ENCODE measurements at regions not wholly inside any gene's neighbourhood (a gene's known extent, or its start where the extent isn't known, plus 50 kb on each side); places are given as distances from the start of the nearest gene placed in this dataset.

GRCh38 chr6:8888468-8888867, 453.1 kb upstream of the SLC35B3 start:
- Histone ChIP-seq H3K9me3 (ENCODE audit: control insufficient read depth in 2 of 2, low read length in 2 of 2) (no peaks in the 10 kb centered on the region), H3K4me3 (ENCODE audit: low read length in 2 of 2) (no peak overlapping the region), H3K9ac (ENCODE audit: low read length in 2 of 2) (no peak overlapping the region), H3K27me3 (ENCODE audit: control insufficient read depth in 1 of 2, insufficient read depth in 2 of 2, low read length in 2 of 2) (no peaks in the 10 kb centered on the region), H3K27ac (ENCODE audit: low read length) (no peak overlapping the region), H3K4me1 (ENCODE audit: control insufficient read depth, insufficient read depth, low read length) (no peaks in the 10 kb centered on the region), H3K36me3 (ENCODE audit: control insufficient read depth in 2 of 2, insufficient read depth in 2 of 2, low read length in 2 of 2) (no peaks in the 10 kb centered on the region)

DNA sequence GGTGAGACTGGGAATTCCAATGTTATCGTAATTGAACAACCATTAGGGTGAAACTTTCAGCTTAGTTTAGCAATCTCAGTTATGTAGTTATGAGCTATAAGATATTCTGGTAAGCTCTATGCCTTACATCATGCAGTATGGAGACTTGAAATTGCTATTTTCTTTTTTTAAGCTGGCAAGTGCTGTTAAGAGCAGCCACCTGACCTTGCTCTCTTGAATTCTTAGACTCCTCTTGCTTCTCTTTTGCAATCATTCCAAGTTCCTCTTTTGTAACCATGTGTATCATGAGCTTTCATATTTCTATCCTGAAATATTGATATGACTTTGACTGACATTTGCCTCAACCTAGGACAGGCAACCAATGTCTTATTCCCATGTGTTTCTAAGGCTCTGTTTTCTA, 446.3 kb upstream of the SLC35B3 start:
- H3K36me3 ChIP-seq (ENCODE audit: control insufficient read depth in 2 of 2, insufficient read depth in 2 of 2, low read length in 2 of 2): no peaks in the 10 kb centered on the region
- no peaks in the 10 kb centered on the region for H3K4me1 ChIP-seq (ENCODE audit: control insufficient read depth, insufficient read depth, low read length)
- no peak overlapping the region for H3K27ac ChIP-seq (ENCODE audit: low read length)
- H3K4me3 ChIP-seq (ENCODE audit: low read length in 2 of 2): no peak overlapping the region
- H3K9me3 ChIP-seq (ENCODE audit: control insufficient read depth in 2 of 2, low read length in 2 of 2): no peaks in the 10 kb centered on the region
- H3K27me3 ChIP-seq (ENCODE audit: control insufficient read depth in 1 of 2, insufficient read depth in 2 of 2, low read length in 2 of 2): no peaks in the 10 kb centered on the region
- no peak overlapping the region for H3K9ac ChIP-seq (ENCODE audit: low read length in 2 of 2)

DNA sequence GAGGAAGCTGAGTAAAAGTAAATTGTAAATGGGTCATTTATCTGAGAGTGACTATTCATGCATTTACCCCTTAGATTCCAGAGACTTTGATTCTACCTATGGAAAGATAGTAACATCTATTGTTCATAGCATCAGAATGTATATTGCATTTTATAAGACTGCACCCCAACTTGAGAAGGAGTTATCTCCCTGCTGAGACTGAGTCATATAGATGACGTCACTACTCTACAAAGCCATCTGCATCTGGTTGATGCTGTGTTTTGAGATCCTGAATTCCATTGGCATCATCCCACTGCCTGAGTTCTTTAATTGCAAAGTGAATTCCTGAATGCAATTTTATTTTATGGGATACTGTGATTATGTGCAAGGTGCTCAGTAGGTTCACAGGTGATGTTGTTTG, 444.0 kb upstream of the SLC35B3 start:
- no peaks in the 10 kb centered on the region for H3K9me3 ChIP-seq (ENCODE audit: control insufficient read depth in 2 of 2, low read length in 2 of 2)
- H3K27me3 ChIP-seq (ENCODE audit: control insufficient read depth in 1 of 2, insufficient read depth in 2 of 2, low read length in 2 of 2): no peaks in the 10 kb centered on the region
- no peak overlapping the region for H3K4me3 ChIP-seq (ENCODE audit: low read length in 2 of 2)
- no peak overlapping the region for H3K27ac ChIP-seq (ENCODE audit: low read length)
- no peaks in the 10 kb centered on the region for H3K36me3 ChIP-seq (ENCODE audit: control insufficient read depth in 2 of 2, insufficient read depth in 2 of 2, low read length in 2 of 2)
- H3K9ac ChIP-seq (ENCODE audit: low read length in 2 of 2): no peak overlapping the region
- H3K4me1 ChIP-seq (ENCODE audit: control insufficient read depth, insufficient read depth, low read length): no peaks in the 10 kb centered on the region

GRCh38 chr6:8875986-8876385, 440.6 kb upstream of the SLC35B3 start:
- Histone ChIP-seq H3K27me3 (ENCODE audit: control insufficient read depth in 1 of 2, insufficient read depth in 2 of 2, low read length in 2 of 2) (no peaks in the 10 kb centered on the region), H3K4me1 (ENCODE audit: control insufficient read depth, insufficient read depth, low read length) (no peaks in the 10 kb centered on the region), H3K36me3 (ENCODE audit: control insufficient read depth in 2 of 2, insufficient read depth in 2 of 2, low read length in 2 of 2) (no peaks in the 10 kb centered on the region), H3K9ac (ENCODE audit: low read length in 2 of 2) (no peak overlapping the region), H3K9me3 (ENCODE audit: control insufficient read depth in 2 of 2, low read length in 2 of 2) (no peaks in the 10 kb centered on the region), H3K27ac (ENCODE audit: low read length) (no peak overlapping the region), H3K4me3 (ENCODE audit: low read length in 2 of 2) (no peak overlapping the region)

DNA sequence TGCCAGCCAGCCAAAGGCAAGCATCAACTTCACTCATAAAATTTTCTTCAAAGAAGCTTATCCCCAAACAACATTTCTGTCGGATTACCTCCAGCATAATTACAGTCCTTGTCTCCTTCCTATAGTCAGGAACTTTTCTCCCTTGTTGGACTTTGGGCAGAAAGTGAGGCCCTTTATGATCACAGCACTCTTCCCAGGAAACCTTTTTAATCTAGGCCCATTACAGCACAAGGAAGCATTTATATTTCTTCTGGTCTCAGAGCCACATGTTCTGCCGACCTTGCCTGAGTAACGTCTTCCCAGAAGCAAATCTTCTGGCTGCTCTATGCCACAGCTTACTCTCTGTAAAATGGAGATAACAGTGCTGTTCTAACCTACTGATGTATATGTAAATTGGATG, 437.2 kb upstream of the SLC35B3 start:
- no peak overlapping the region for H3K9ac ChIP-seq (ENCODE audit: low read length in 2 of 2)
- H3K9me3 ChIP-seq (ENCODE audit: control insufficient read depth in 2 of 2, low read length in 2 of 2): no peaks in the 10 kb centered on the region
- H3K27ac ChIP-seq (ENCODE audit: low read length): no peak overlapping the region
- H3K27me3 ChIP-seq (ENCODE audit: control insufficient read depth in 1 of 2, insufficient read depth in 2 of 2, low read length in 2 of 2): no peaks in the 10 kb centered on the region
- H3K4me3 ChIP-seq (ENCODE audit: low read length in 2 of 2): no peak overlapping the region
- H3K36me3 ChIP-seq (ENCODE audit: control insufficient read depth in 2 of 2, insufficient read depth in 2 of 2, low read length in 2 of 2): no peaks in the 10 kb centered on the region
- no peaks in the 10 kb centered on the region for H3K4me1 ChIP-seq (ENCODE audit: control insufficient read depth, insufficient read depth, low read length)

DNA sequence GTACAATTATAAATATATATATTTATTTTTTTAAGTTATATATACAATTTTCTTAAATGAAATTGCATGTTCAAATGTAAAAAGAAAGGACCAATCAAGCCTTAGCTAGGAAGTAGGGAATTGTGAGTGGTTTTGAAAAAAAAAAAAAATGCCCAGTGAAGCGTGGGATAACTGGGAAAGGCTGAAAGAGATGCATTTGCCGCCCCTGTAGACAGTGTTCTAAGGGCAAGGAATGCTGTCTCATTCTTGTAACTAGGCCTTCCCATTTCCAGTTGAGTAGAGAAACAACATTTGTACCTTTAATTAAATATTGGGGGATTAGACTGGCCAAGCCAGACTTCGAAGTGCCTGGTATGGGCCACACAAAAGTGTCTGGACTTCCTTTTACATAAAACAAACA, 430.1 kb upstream of the SLC35B3 start:
- Histone ChIP-seq H3K27me3 (ENCODE audit: control insufficient read depth in 1 of 2, insufficient read depth in 2 of 2, low read length in 2 of 2) (no peaks in the 10 kb centered on the region), H3K4me3 (ENCODE audit: low read length in 2 of 2) (no peak overlapping the region), H3K27ac (ENCODE audit: low read length) (no peak overlapping the region), H3K9me3 (ENCODE audit: control insufficient read depth in 2 of 2, low read length in 2 of 2) (no peaks in the 10 kb centered on the region), H3K4me1 (ENCODE audit: control insufficient read depth, insufficient read depth, low read length) (no peaks in the 10 kb centered on the region), H3K9ac (ENCODE audit: low read length in 2 of 2) (no peak overlapping the region), H3K36me3 (ENCODE audit: control insufficient read depth in 2 of 2, insufficient read depth in 2 of 2, low read length in 2 of 2) (no peaks in the 10 kb centered on the region)

GRCh38 chr6:8860671-8861070, 425.3 kb upstream of the SLC35B3 start:
- no peak overlapping the region for H3K27ac ChIP-seq (ENCODE audit: low read length)
- no peaks in the 10 kb centered on the region for H3K9me3 ChIP-seq (ENCODE audit: control insufficient read depth in 2 of 2, low read length in 2 of 2)
- no peak overlapping the region for H3K4me3 ChIP-seq (ENCODE audit: low read length in 2 of 2)
- H3K27me3 ChIP-seq (ENCODE audit: control insufficient read depth in 1 of 2, insufficient read depth in 2 of 2, low read length in 2 of 2): no peaks in the 10 kb centered on the region
- H3K36me3 ChIP-seq (ENCODE audit: control insufficient read depth in 2 of 2, insufficient read depth in 2 of 2, low read length in 2 of 2): no peaks in the 10 kb centered on the region
- H3K9ac ChIP-seq (ENCODE audit: low read length in 2 of 2): no peak overlapping the region
- H3K4me1 ChIP-seq (ENCODE audit: control insufficient read depth, insufficient read depth, low read length): no peaks in the 10 kb centered on the region

GRCh38 chr6:8859501-8859900, 424.2 kb upstream of the SLC35B3 start:
- Histone ChIP-seq H3K36me3 (ENCODE audit: control insufficient read depth in 2 of 2, insufficient read depth in 2 of 2, low read length in 2 of 2) (no peaks in the 10 kb centered on the region), H3K27me3 (ENCODE audit: control insufficient read depth in 1 of 2, insufficient read depth in 2 of 2, low read length in 2 of 2) (no peaks in the 10 kb centered on the region), H3K4me1 (ENCODE audit: control insufficient read depth, insufficient read depth, low read length) (no peaks in the 10 kb centered on the region), H3K4me3 (ENCODE audit: low read length in 2 of 2) (no peak overlapping the region), H3K27ac (ENCODE audit: low read length) (no peak overlapping the region), H3K9me3 (ENCODE audit: control insufficient read depth in 2 of 2, low read length in 2 of 2) (no peaks in the 10 kb centered on the region), H3K9ac (ENCODE audit: low read length in 2 of 2) (no peak overlapping the region)

- Histone ChIP-seq H3K9ac (ENCODE audit: low read length in 2 of 2) (no peak overlapping the region), H3K27ac (ENCODE audit: low read length) (no peak overlapping the region), H3K4me3 (ENCODE audit: low read length in 2 of 2) (no peak overlapping the region), H3K27me3 (ENCODE audit: control insufficient read depth in 1 of 2, insufficient read depth in 2 of 2, low read length in 2 of 2) (no peaks in the 10 kb centered on the region), H3K36me3 (ENCODE audit: control insufficient read depth in 2 of 2, insufficient read depth in 2 of 2, low read length in 2 of 2) (no peaks in the 10 kb centered on the region), H3K9me3 (ENCODE audit: control insufficient read depth in 2 of 2, low read length in 2 of 2) (no peaks in the 10 kb centered on the region), H3K4me1 (ENCODE audit: control insufficient read depth, insufficient read depth, low read length) (no peaks in the 10 kb centered on the region)
Observed at GRCh38 chr6:8858854-8859331, 423.5 kb upstream of the SLC35B3 start.

DNA sequence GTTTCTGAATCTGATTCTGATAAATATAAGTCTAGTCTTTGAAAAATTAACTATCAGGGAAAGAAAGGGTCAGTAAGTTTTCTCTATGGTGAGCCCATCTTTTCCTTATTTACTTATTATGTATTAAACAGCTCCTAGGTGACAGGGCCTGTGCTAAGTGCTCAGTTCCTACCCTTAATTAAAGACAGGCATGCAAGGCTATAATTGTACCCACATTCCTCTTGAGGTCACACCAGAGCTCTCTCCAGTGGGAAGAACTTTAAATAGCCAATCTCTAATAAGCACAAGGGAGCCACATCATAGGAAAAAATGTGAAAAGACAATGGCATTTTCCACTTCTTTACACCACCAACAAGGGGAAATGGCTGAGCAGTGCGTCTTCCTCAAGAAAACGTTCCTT, 421.8 kb upstream of the SLC35B3 start:
- no peak overlapping the region for H3K9ac ChIP-seq (ENCODE audit: low read length in 2 of 2)
- no peak overlapping the region for H3K27ac ChIP-seq (ENCODE audit: low read length)
- no peaks in the 10 kb centered on the region for H3K9me3 ChIP-seq (ENCODE audit: control insufficient read depth in 2 of 2, low read length in 2 of 2)
- no peak overlapping the region for H3K4me3 ChIP-seq (ENCODE audit: low read length in 2 of 2)
- no peaks in the 10 kb centered on the region for H3K36me3 ChIP-seq (ENCODE audit: control insufficient read depth in 2 of 2, insufficient read depth in 2 of 2, low read length in 2 of 2)
- no peaks in the 10 kb centered on the region for H3K4me1 ChIP-seq (ENCODE audit: control insufficient read depth, insufficient read depth, low read length)
- no peaks in the 10 kb centered on the region for H3K27me3 ChIP-seq (ENCODE audit: control insufficient read depth in 1 of 2, insufficient read depth in 2 of 2, low read length in 2 of 2)

DNA sequence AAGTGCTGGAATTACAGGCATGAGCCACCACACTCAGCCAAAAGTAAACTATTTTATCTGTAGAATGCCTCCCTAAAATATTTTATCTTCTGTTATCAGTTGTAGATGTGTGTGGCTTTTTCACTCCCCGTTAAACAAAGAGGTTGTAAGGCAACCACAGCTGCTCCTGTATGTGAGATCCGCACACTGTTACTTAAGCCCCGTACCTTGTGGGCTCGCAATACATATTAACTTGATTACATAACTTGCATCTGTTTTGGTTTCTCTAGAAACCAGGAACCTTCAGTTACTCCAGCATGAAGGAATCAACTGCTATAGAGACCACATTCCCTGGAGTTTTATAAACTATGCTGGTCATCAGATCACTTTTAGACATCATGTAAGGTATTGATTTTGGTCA, 420.1 kb upstream of the SLC35B3 start:
- Histone ChIP-seq H3K36me3 (ENCODE audit: control insufficient read depth in 2 of 2, insufficient read depth in 2 of 2, low read length in 2 of 2) (no peaks in the 10 kb centered on the region), H3K27me3 (ENCODE audit: control insufficient read depth in 1 of 2, insufficient read depth in 2 of 2, low read length in 2 of 2) (no peaks in the 10 kb centered on the region), H3K4me1 (ENCODE audit: control insufficient read depth, insufficient read depth, low read length) (no peaks in the 10 kb centered on the region), H3K4me3 (ENCODE audit: low read length in 2 of 2) (no peak overlapping the region), H3K9ac (ENCODE audit: low read length in 2 of 2) (no peak overlapping the region), H3K27ac (ENCODE audit: low read length) (no peak overlapping the region), H3K9me3 (ENCODE audit: control insufficient read depth in 2 of 2, low read length in 2 of 2) (no peaks in the 10 kb centered on the region)

DNA sequence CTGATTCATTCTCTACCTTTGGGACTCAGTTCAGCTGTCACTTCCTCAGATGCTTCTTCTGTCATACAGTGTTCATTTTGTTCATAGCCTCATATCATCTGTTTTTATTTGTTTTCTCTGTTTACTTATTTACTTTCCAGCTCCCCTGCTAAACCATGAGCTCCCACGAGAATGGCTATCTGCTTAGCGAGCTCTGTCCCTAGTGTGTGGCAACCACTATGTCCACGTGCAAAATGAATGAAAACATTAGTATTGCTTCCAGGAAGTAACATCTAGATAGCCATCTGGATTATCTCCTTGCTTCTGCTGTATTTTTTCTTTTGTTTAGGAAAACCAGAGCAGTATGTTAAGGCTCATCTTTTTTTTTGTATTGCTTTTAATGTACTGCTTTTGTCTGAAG, 417.0 kb upstream of the SLC35B3 start:
- Histone ChIP-seq H3K4me1 (ENCODE audit: control insufficient read depth, insufficient read depth, low read length) (no peaks in the 10 kb centered on the region), H3K9ac (ENCODE audit: low read length in 2 of 2) (no peak overlapping the region), H3K9me3 (ENCODE audit: control insufficient read depth in 2 of 2, low read length in 2 of 2) (no peaks in the 10 kb centered on the region), H3K36me3 (ENCODE audit: control insufficient read depth in 2 of 2, insufficient read depth in 2 of 2, low read length in 2 of 2) (no peaks in the 10 kb centered on the region), H3K27ac (ENCODE audit: low read length) (no peak overlapping the region), H3K4me3 (ENCODE audit: low read length in 2 of 2) (no peak overlapping the region), H3K27me3 (ENCODE audit: control insufficient read depth in 1 of 2, insufficient read depth in 2 of 2, low read length in 2 of 2) (no peaks in the 10 kb centered on the region)

Data from stomach smooth muscle (tissue), 2 donors.